RWPE2 (cell line): ENCODE measurements at regions not wholly inside any gene's neighbourhood (a gene's known extent, or its start where the extent isn't known, plus 50 kb on each side); places are given as distances from the start of the nearest gene placed in this dataset.

Experiments
- ATAC-seq: fragments of 200-7000 bp; cut with Tn5 transposase; 3 replicates; pipeline ENCODE4 v1.9.1; 2021; ENCODE audit warnings: low read depth
- DNase-seq: peaks from one replicate; pipeline ENCODE4 v3.0.0-alpha.2; 2020; ENCODE audit warnings: low spot score
- H3K27ac ChIP-seq: fragments of 450-650 bp; 2 replicates; pipeline ENCODE4 v1.5.1; 2017; ENCODE audit warnings: mild to moderate bottlenecking; ENCODE audit not compliant: poor library complexity, severe bottlenecking
- H3K27me3 ChIP-seq: fragments of 250-450 bp; sonication (Bioruptor Pico); 2 replicates; pipeline ENCODE4 v1.5.1; 2021; ENCODE audit warnings: mild to moderate bottlenecking, moderate library complexity; ENCODE audit not compliant: insufficient read depth, poor library complexity, severe bottlenecking
- H3K36me3 ChIP-seq: fragments of 250-450 bp; sonication (Bioruptor Pico); 2 replicates; pipeline ENCODE4 v1.5.1; 2020; ENCODE audit warnings: low read depth, mild to moderate bottlenecking, moderate library complexity
- H3K4me1 ChIP-seq: fragments of 250-450 bp; sonication (Bioruptor Pico); 2 replicates; pipeline ENCODE4 v1.5.1; 2021; ENCODE audit warnings: mild to moderate bottlenecking, moderate library complexity; ENCODE audit not compliant: insufficient read depth, poor library complexity, severe bottlenecking
- H3K4me3 ChIP-seq: fragments of 250-450 bp; sonication (Bioruptor Pico); 2 replicates; pipeline ENCODE4 v1.5.1; 2021; ENCODE audit warnings: mild to moderate bottlenecking, moderate library complexity; ENCODE audit not compliant: severe bottlenecking
- H3K9me3 ChIP-seq: fragments of 250-450 bp; sonication (Bioruptor Pico); 2 replicates; pipeline ENCODE4 v1.5.1; 2021; ENCODE audit warnings: mild to moderate bottlenecking, moderate library complexity; ENCODE audit not compliant: severe bottlenecking
- TF ChIP-seq, protein P1 (sequence below): fragments of 450-650 bp; IDR thresholded peaks from one replicate; pipeline ENCODE4 v1.5.1; 2017; ENCODE audit warnings: mild to moderate bottlenecking, moderate library complexity; ENCODE audit not compliant: poor library complexity, severe bottlenecking

DNA sequence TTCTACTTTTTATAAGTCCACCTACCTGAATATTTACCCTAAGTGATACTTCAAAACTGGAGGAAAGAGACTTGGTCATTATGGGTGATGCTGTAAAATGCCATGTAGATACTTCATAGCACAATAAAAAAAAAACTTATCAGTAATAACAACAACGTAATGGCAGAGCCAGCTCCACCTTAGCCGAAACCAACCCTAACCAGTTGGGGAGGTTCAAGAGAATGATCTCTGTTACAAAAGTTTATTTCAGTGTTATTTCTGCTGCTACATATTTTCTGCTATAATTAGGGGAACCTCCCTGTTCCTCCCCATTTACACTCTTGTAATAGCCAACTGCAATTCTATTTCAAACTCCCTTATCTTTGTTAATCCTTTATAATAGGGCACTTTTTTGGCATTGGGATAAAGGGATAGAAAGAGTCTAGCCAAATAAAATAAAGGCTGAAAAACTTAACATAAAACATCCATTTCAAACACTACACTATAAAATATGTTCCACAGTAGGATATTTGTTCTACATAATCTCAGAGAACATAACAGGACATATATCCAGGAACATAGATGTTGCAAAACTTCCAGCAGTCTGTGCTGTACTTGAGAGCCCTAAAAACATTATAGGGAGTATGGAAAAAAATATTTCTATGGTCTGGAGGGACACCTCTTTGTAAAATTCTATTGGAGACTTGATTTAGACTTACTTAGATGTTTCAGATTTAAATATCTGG, 138.7 kb upstream of the POF1B start:
- Histone ChIP-seq H3K27me3 (no peaks in the 10 kb centered on the region), H3K9me3 (no peaks in the 10 kb centered on the region), H3K27ac (no peak overlapping the region), H3K4me3 (no peak overlapping the region), H3K36me3 (no peaks in the 10 kb centered on the region), H3K4me1 (peaks cover 4% of the 10 kb centered on the region)
- DNase-seq, result no peak
- no peak for ATAC-seq
- TF ChIP-seq, protein P1, sequence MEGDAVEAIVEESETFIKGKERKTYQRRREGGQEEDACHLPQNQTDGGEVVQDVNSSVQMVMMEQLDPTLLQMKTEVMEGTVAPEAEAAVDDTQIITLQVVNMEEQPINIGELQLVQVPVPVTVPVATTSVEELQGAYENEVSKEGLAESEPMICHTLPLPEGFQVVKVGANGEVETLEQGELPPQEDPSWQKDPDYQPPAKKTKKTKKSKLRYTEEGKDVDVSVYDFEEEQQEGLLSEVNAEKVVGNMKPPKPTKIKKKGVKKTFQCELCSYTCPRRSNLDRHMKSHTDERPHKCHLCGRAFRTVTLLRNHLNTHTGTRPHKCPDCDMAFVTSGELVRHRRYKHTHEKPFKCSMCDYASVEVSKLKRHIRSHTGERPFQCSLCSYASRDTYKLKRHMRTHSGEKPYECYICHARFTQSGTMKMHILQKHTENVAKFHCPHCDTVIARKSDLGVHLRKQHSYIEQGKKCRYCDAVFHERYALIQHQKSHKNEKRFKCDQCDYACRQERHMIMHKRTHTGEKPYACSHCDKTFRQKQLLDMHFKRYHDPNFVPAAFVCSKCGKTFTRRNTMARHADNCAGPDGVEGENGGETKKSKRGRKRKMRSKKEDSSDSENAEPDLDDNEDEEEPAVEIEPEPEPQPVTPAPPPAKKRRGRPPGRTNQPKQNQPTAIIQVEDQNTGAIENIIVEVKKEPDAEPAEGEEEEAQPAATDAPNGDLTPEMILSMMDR, result no peak

DNA sequence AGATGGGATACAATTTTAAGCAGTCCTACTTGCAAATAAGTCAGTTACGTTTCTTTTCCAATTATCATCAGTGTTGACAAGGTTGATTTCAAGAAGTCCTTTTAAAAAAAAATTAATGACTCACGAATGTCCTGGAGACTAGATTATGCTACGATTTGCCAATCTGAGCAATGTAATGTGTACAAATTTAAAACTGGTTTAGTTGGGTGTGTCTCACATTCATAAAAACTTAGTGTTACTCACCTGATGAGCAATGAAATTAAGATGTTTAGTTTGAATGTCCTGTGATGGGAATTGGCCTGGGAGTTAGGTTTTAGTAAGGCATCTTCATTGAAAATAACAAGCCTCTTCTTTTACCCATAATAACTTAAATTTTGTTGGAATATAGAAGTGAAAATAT, 136.7 kb upstream of the POF1B start:
- H3K9me3 ChIP-seq, result no peaks in the 10 kb centered on the region
- no peak overlapping the region for H3K27ac ChIP-seq
- peak; percentile 82 for ATAC-seq
- H3K4me3 ChIP-seq, result no peak overlapping the region
- peaks cover 4% of the 10 kb centered on the region for H3K4me1 ChIP-seq
- no peak for DNase-seq
- no peaks in the 10 kb centered on the region for H3K27me3 ChIP-seq
- TF ChIP-seq, protein P1, result no peak
- H3K36me3 ChIP-seq, result no peaks in the 10 kb centered on the region

DNA sequence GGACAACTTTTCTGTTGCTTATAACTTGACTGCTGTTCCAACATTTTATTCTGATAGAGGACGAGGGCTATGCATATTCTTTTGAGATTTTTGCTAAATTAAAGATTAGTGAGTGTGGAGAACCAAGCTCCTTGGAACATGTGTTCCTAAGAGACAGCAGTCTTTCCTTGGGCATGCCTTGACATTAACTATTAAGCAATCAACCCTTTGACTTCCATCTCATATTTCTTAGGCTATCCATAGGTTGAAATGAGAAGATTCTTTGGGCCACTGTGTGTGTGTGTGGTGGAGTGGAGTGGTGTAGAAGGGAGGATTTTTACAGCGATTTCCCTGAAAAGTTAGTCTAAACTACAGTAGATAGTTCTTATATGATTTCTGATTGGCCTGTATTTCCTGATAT, 127.4 kb upstream of the POF1B start:
- TF ChIP-seq, protein P1, result no peak
- Histone ChIP-seq H3K9me3 (no peaks in the 10 kb centered on the region), H3K27ac (no peak overlapping the region), H3K4me3 (no peak overlapping the region), H3K27me3 (no peaks in the 10 kb centered on the region), H3K36me3 (no peaks in the 10 kb centered on the region), H3K4me1 (peaks cover 12% of the 10 kb centered on the region)
- ATAC-seq (no peak), DNase-seq (no peak)

DNA sequence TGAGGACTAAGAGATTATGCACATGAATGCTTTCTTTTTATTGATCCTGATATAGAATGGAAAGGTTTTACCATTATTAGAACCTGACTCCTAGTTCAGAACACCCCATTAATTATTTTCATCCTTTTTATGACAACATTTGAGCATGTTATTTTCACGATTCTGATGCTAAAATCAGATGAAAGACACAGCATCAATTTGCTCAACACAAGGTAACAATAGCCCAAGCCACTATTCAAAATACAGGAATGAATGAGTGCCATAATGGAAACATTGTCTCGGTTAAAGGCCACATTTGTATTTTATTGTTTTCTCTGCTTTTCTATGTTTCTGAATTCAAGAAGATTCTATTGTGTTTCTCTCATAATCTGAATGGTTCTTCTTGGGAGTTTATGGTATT, 126.3 kb upstream of the POF1B start:
- no peak overlapping the region for H3K27ac ChIP-seq
- H3K4me3 ChIP-seq, result no peak overlapping the region
- H3K36me3 ChIP-seq, result no peaks in the 10 kb centered on the region
- DNase-seq (no peak), ATAC-seq (no peak)
- no peaks in the 10 kb centered on the region for H3K9me3 ChIP-seq
- H3K27me3 ChIP-seq, result no peaks in the 10 kb centered on the region
- peaks cover 12% of the 10 kb centered on the region for H3K4me1 ChIP-seq
- TF ChIP-seq, protein P1, result no peak

DNA sequence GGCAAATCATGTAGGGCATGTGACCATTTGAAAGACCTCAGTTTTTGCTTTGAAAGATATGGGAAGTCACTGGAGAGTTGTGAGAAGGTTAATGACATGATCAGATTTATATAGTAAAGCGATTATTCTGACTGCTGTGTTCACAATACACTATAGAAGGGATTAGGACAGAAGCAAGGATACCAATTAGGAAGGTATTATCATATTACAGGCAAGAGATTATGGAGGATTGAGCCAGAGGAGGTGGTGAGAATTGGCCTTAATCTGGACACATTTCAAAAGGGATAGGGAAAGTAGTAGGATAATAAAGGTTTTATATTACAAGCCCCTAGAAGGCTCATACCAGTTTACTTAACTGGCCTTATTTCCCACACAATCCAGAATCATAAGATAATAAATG, 124.9 kb upstream of the POF1B start:
- H3K4me3 ChIP-seq, result no peak overlapping the region
- H3K36me3 ChIP-seq, result no peaks in the 10 kb centered on the region
- TF ChIP-seq, protein P1, result no peak
- no peak for ATAC-seq
- no peak for DNase-seq
- no peaks in the 10 kb centered on the region for H3K9me3 ChIP-seq
- H3K27me3 ChIP-seq, result no peaks in the 10 kb centered on the region
- H3K27ac ChIP-seq, result peak overlapping the region; percentile 52
- peaks cover 15% of the 10 kb centered on the region for H3K4me1 ChIP-seq
